HG03575 (cell line): ENCODE measurements at regions not wholly inside any gene's neighbourhood (a gene's known extent, or its start where the extent isn't known, plus 50 kb on each side); places are given as distances from the start of the nearest gene placed in this dataset.

Experiments used
- ATAC-seq: cut with Tn5 transposase; IDR thresholded peaks from one replicate; pipeline ENCODE4 v1.9.1; 2021; ENCODE audit not compliant: unreplicated experiment, insufficient number of reproducible peaks, low FRiP score; ENCODE audit errors: extremely low read depth

DNA sequence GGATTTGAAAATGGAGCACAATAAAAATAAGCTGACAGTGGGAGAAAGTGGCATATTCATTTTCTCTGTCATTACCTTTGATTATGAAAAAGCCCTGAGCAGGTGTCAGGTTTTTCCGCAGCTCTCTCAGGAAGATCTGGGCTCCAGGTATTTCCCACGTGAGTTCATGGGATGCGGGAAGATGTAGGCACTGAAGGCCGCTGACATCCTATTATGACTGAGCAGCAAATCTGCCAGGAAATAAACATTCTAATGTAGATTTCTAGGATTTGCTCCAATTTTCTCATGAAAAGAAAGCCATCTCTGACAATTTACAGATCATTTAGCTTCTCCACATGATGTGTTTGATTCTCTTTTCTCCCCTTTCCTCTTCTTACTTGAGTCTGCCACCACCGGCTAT is 160.7 kb downstream of the KIT start:
- ATAC-seq = no peak

DNA sequence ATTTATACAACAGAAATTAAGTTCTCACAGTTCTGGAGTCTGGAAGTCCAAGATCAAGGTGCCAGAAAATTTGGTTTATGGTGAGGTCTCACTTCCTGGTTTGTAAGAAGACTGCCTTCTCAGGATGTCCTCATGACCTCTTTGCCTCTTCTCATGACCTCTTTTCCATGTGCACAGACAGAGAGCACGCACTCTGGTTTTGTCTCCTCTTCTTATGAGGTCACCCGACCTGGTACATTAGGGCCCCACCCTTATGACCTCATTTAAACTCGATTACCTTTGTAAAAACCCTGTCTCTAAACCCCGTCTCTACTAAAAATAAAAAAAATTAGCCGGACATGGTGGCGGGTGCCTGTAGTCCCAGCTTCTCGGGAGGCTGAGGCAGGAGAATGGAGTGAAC is 155.9 kb downstream of the KIT start:
- ATAC-seq = no peak

DNA sequence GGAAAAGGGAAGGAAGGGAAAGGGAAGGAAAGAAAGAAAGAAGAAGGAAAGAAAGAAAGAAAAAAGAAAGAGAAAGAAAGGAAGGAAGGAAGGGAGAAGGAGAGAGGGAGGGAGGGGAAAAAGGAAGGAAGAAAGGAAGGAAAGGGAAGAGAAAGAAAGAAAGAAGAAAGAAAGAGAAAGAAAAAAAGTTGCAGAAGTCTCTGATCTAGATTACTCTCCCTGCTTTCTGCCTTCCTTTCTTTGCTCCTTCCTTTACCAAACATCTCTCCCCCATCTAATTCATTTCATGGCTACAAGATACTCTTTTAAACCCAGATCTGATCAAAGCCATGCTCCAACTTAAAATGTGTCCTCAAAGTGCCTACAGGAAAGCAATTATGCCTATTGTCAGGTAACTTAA is 148.6 kb downstream of the KIT start:
- no peak for ATAC-seq

DNA sequence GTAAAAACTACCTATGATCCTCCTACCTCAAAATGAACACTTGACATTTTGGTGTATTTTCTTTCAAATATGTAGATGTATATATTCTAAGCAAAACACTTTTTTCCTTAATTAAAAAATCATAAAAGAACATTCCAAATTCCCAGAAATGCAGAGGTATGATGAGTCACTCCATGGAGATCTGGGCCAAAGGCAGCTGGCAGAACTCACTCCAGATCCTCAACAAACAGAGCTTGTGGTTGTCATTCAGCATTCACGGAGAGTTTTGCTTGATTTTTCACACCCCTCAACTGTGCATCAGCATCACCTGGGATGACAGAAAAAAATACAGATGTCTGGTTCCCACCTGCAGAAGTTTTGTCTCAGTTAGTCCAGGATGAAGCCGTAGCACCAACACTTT is 144.6 kb downstream of the KIT start:
- ATAC-seq = no peak

DNA sequence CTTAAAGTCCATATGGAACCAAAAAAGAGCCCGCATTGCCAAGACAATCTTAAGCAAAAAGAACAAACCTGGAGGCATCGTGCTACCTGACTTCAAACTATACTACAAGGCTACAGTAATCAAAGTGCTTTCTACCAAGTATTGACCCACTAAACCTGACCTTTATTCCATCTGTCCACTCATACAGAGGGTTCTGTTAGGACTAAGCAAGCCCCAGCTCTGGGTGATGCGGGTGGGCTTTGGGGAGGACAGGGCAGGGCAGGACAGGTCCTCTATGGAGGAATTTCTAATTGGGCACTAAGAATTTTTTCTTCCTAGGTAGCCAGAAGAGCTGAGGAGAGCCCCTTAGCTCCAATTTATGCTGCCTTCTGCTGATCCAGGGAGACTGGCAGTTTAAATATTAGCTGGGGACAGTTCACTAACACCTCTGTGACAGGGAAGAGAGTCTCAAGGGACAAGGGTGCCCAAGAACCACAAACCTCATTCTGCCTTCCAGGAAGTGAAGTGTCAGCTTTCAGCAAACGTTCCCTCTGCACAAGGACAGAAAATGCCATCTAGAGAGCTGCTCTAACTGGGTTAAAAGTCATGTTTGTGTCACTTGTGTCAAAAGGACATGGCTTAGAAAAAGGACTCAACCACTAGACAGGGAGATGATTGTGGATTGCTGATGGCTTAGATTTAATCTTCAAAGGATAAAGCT is 143.2 kb downstream of the KIT start:
- ATAC-seq = no peak

DNA sequence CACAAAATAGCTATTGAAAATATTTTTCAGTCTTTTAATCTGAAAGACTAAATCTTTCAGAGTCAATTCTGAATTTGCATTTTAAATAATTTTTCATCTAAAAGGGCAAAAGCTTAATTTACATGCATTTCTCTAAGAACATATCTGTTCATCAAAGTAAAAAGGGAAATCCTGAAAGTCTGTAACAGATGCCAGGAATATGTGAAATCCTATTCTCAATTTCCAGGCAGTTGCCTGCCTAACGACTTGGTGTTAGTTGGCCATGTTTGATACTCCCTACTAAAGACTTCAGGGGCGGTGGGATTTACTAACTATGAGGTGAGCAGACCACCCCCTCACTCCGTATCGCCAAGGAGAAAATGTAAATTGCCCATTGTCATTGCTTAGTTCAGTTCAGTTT is 136.8 kb downstream of the KIT start:
- ATAC-seq = no peak

DNA sequence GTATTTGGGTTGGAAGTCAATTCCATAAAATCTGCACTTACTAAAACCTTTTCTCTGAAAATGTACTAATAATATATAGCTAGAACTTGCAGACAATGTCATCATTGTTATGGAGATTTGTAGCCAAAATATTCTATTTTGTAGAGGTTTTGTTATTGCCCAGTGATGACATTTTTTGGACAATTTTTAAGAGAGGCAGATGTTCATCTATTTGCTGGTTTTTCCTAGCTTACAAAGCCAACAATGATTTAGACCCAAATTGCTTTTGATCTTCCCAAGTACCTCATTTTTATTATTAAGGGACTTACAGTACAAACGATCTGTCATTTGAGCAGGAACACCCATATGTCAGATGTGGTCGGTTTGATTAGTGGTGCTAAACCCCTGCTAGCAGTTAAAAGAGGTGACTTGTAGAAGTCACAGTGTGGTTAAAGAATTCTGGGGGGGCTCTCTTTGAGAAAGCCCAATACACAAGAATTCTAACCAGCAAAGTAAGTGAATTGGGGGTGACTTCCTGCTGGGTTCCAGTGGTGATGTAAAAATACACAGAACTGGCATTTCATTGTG is 136.2 kb downstream of the KIT start:
- no peak for ATAC-seq
